H1 (cell line): ENCODE measurements at regions not wholly inside any gene's neighbourhood (a gene's known extent, or its start where the extent isn't known, plus 50 kb on each side); places are given as distances from the start of the nearest gene placed in this dataset.

Source experiments
- CTCF ChIA-PET: fragments of 300-600 bp; sonication (Branson Sonifier 250); formaldehyde crosslinking; loops from one replicate; lab custom pipeline; 2021; ENCODE audit not compliant: partially characterized antibody; lab: Charles Lee
- POLR2A ChIA-PET: fragments of 300-600 bp; sonication (Branson Sonifier 250); formaldehyde crosslinking; loops from one replicate; lab custom pipeline; 2021; ENCODE audit warnings: inconsistent platforms; ENCODE audit not compliant: partially characterized antibody; lab: Charles Lee
- DNase-seq, 2 experiments: peaks; one replicate each; pipeline versions ENCODE4 v3.0.0 to v3.0.0-alpha.2; 2010 to 2022; ENCODE audit warnings: low spot score in 2 of 2, low read depth in 1 of 2, mixed read lengths in 1 of 2
- FAIRE-seq: peaks from 2 replicates; lab custom pipeline; 2011; peaks lifted over from hg19 to GRCh38; lab: Jason Lieb, UNC
- H2AFZ ChIP-seq: 2 replicates; pipeline ENCODE4 v1.8.1; 2012; ENCODE audit warnings: low read length, inconsistent platforms
- H2AK5ac ChIP-seq: 2 replicates; pipeline ENCODE4 v1.6.1; 2013; ENCODE audit warnings: low read depth, low read length
- H2BK120ac ChIP-seq: replicated peaks from 2 replicates; pipeline ENCODE3; 2013; ENCODE audit warnings: low read depth, low read length, inconsistent platforms
- H2BK12ac ChIP-seq: 2 replicates; pipeline ENCODE4 v1.6.1; 2013; ENCODE audit warnings: low read depth, low read length
- H2BK15ac ChIP-seq: 2 replicates; pipeline ENCODE4 v1.6.1; 2013; ENCODE audit warnings: low read length
- H2BK20ac ChIP-seq: 2 replicates; pipeline ENCODE4 v1.6.1; 2013; ENCODE audit warnings: low read length
- H2BK5ac ChIP-seq: 2 replicates; pipeline ENCODE4 v1.6.1; 2013; ENCODE audit warnings: low read depth, low read length
- H3K14ac ChIP-seq: 2 replicates; pipeline ENCODE4 v1.6.1; 2013; ENCODE audit warnings: inconsistent platforms; ENCODE audit not compliant: insufficient read length
- H3K18ac ChIP-seq: 2 replicates; pipeline ENCODE4 v1.6.1; 2013; ENCODE audit warnings: low read length; ENCODE audit errors: extremely low read depth
- H3K23ac ChIP-seq: 2 replicates; pipeline ENCODE4 v1.6.1; 2013; ENCODE audit warnings: inconsistent platforms; ENCODE audit not compliant: insufficient read length
- H3K23me2 ChIP-seq: 2 replicates; pipeline ENCODE4 v1.6.1; 2013; ENCODE audit warnings: low read depth, low read length
- H3K27ac ChIP-seq: 2 replicates; pipeline ENCODE4 v1.6.1; 2011; ENCODE audit warnings: low read depth, low read length, inconsistent platforms
- H3K27me3 ChIP-seq, 4 experiments: replicated peaks in 1 of 4; 1 replicate in 1 of 4; 2 replicates in 3 of 4; pipeline versions ENCODE4 v1.6.1 to v1.8.1; 2011 to 2013; ENCODE audit warnings: low read length in 3 of 4, mild to moderate bottlenecking in 3 of 4, inconsistent platforms in 2 of 4, mixed read lengths in 2 of 4, moderate library complexity in 1 of 4; ENCODE audit not compliant: control insufficient read depth in 3 of 4, insufficient read depth in 3 of 4; ENCODE audit errors: extremely low read depth in 1 of 4
- H3K36me3 ChIP-seq, 4 experiments: 2 replicates each; pipeline versions ENCODE4 v1.6.1 to v1.8.1; 2011 to 2013; ENCODE audit warnings: mild to moderate bottlenecking in 4 of 4, low read length in 3 of 4, moderate library complexity in 2 of 4, control low read depth in 1 of 4, inconsistent platforms in 1 of 4; ENCODE audit not compliant: insufficient read depth in 4 of 4, control insufficient read depth in 2 of 4
- H3K4ac ChIP-seq: replicated peaks from 2 replicates; pipeline ENCODE3; 2013; ENCODE audit warnings: low read length, low read depth, mixed read lengths, inconsistent platforms; ENCODE audit not compliant: insufficient read length
- H3K4me1 ChIP-seq, 4 experiments: replicated peaks in 1 of 4; 1 replicate in 1 of 4; 2 replicates in 3 of 4; pipeline versions ENCODE4 v1.6.1 to v1.8.1; 2011 to 2013; ENCODE audit warnings: low read length in 3 of 4, inconsistent platforms in 2 of 4, mixed read lengths in 1 of 4; ENCODE audit not compliant: insufficient read depth in 4 of 4, control insufficient read depth in 3 of 4
- H3K4me2 ChIP-seq, 2 experiments: 2 replicates each; pipeline versions ENCODE4 v1.6.1 to v1.8.1; 2011 to 2013; ENCODE audit warnings: low read depth in 2 of 2, low read length in 2 of 2, control low read depth in 1 of 2, inconsistent platforms in 1 of 2, mild to moderate bottlenecking in 1 of 2; ENCODE audit not compliant: insufficient read depth in 1 of 2
- H3K4me3 ChIP-seq, 4 experiments: fragments of 200-600, 300-600 bp in 1 of 4; sonication (generic), shearing (Covaris generic), sonication (Bioruptor Twin) in 1 of 4; 2 replicates each; pipeline versions ENCODE4 v1.5.1 to v1.8.1; 2011 to 2016; ENCODE audit warnings: low read length in 4 of 4, low read depth in 3 of 4, control low read depth in 2 of 4, inconsistent platforms in 2 of 4, mild to moderate bottlenecking in 2 of 4, mixed read lengths in 1 of 4, moderate library complexity in 1 of 4; ENCODE audit not compliant: insufficient read depth in 2 of 4; ENCODE audit errors: extremely low read depth in 1 of 4
- H3K56ac ChIP-seq: replicated peaks from 2 replicates; pipeline ENCODE3; 2013; ENCODE audit warnings: low read depth, mild to moderate bottlenecking, mixed read lengths, low read length, inconsistent platforms; ENCODE audit not compliant: insufficient read length
- H3K79me1 ChIP-seq: 2 replicates; pipeline ENCODE4 v1.6.1; 2013; ENCODE audit warnings: low read depth, low read length, control low read depth
- H3K79me2 ChIP-seq, 2 experiments: 2 replicates each; pipeline versions ENCODE4 v1.6.1 to v1.8.1; 2012 to 2013; ENCODE audit warnings: low read length in 2 of 2, mild to moderate bottlenecking in 2 of 2, inconsistent platforms in 1 of 2; ENCODE audit not compliant: insufficient read depth in 2 of 2, control insufficient read depth in 1 of 2
- H3K9ac ChIP-seq, 4 experiments: replicated peaks in 1 of 4; 1 replicate in 1 of 4; 2 replicates in 3 of 4; pipeline versions ENCODE4 v1.6.1 to v1.8.1; 2011 to 2013; ENCODE audit warnings: low read depth in 3 of 4, low read length in 3 of 4, control low read depth in 2 of 4, mild to moderate bottlenecking in 2 of 4, moderate library complexity in 2 of 4, inconsistent platforms in 1 of 4; ENCODE audit errors: extremely low read depth in 1 of 4
- H3K9me3 ChIP-seq, 2 experiments: 2 replicates each; pipeline versions ENCODE4 v1.6.1 to v1.8.1; 2012 to 2013; ENCODE audit warnings: mild to moderate bottlenecking in 2 of 2, moderate library complexity in 2 of 2, control low read depth in 1 of 2, inconsistent platforms in 1 of 2, low read depth in 1 of 2, low read length in 1 of 2, mixed read lengths in 1 of 2; ENCODE audit not compliant: insufficient read depth in 2 of 2
- H4K20me1 ChIP-seq, 2 experiments: replicated peaks in 1 of 2; 2 replicates each; pipeline versions ENCODE3 to v1.8.1; 2011 to 2013; ENCODE audit warnings: inconsistent platforms in 2 of 2, low read length in 2 of 2, mild to moderate bottlenecking in 1 of 2; ENCODE audit not compliant: insufficient read depth in 2 of 2, control insufficient read depth in 1 of 2
- H4K5ac ChIP-seq: 2 replicates; pipeline ENCODE4 v1.6.1; 2013; ENCODE audit warnings: low read length, low read depth, mixed read lengths, inconsistent platforms; ENCODE audit not compliant: insufficient read length
- H4K8ac ChIP-seq: 2 replicates; pipeline ENCODE4 v1.8.0; 2013; ENCODE audit warnings: mild to moderate bottlenecking, moderate library complexity, low read length, inconsistent platforms; ENCODE audit not compliant: insufficient read depth; ENCODE audit errors: extremely low read depth
- H4K91ac ChIP-seq: replicated peaks from 2 replicates; pipeline ENCODE3; 2013; ENCODE audit warnings: low read length, mixed read lengths, inconsistent platforms; ENCODE audit not compliant: insufficient read length
- CHD1 ChIP-seq: IDR thresholded peaks from 2 replicates; pipeline ENCODE4 v1.6.1; 2012; ENCODE audit warnings: low read depth, low read length, improper control_type of control experiment
- CTBP2 ChIP-seq: IDR thresholded peaks from 2 replicates; pipeline ENCODE4 v1.7.0; 2011; ENCODE audit warnings: borderline replicate concordance, mild to moderate bottlenecking, moderate library complexity, mixed read lengths, low read length; ENCODE audit not compliant: insufficient read depth, insufficient read length
- RFX5 ChIP-seq: IDR thresholded peaks from 2 replicates; pipeline ENCODE4 v1.6.1; 2011; ENCODE audit warnings: low read depth, low read length, improper control_type of control experiment, borderline replicate concordance
- SAP30 ChIP-seq: fragments of 300-600 bp; sonication (generic); IDR thresholded peaks from 2 replicates; pipeline ENCODE4 v1.7.1; 2012; ENCODE audit warnings: low read length, moderate library complexity, mild to moderate bottlenecking, inconsistent platforms; ENCODE audit not compliant: insufficient read depth, insufficient replicate concordance
- SP2 ChIP-seq: IDR thresholded peaks from 2 replicates; pipeline ENCODE4 v1.6.1; 2012; ENCODE audit warnings: mild to moderate bottlenecking, low read length, inconsistent platforms
- SUZ12 ChIP-seq: fragments of 200-600 bp; sonication (generic); IDR thresholded peaks from 2 replicates; pipeline ENCODE4 v1.6.1; 2012; ENCODE audit warnings: mild to moderate bottlenecking, inconsistent platforms, low read length, moderate library complexity, mixed read lengths
- whole genome bisulfite sequencing, 2 experiments: shearing (Covaris generic) in 1 of 2; methylation state at CpG; one replicate each; pipeline versions ENCODE4 v1.1.6 to v1.1.7; 2013 to 2015; ENCODE audit warnings: low lambda C conversion rate in 2 of 2, mixed read lengths in 2 of 2, inconsistent platforms in 1 of 2, low coverage in 1 of 2, missing lambda C conversion rate in 1 of 2; ENCODE audit not compliant: insufficient replicate concordance in 2 of 2, insufficient coverage in 1 of 2, insufficient read length in 1 of 2; ENCODE audit errors: extremely low coverage in 1 of 2, missing lambda C conversion rate in 1 of 2; 5-methylcytosine and 5-hydroxymethylcytosine counted together

DNA sequence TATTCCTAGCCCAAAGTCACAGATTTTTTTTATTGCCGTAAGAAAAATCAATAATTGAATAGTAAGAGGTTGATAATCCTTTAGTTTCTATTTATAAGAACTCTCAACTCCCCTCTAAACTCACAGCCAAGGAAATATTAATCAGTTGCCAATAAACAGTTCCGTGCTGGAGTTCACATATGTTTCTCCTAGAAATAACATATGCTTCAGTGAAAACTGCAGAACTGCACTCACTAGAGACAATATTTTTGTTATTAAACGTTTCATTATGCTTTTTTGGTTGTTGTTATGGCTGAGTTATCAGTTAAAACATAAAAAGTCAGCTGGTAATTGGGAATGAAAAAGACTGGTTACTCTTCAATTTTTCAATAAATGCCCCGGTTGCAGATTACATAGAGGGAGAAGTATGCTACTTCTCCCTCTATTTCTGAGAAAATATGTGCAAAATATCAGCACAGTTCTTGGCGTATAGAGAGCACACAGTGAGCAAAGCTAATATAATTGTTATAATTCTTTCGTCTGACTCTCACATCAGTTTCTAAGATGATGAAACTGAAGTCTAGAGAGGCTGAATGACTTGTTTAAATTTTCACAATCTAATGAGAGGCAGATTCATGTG lies 781.2 kb upstream of the GRM7 start:
- 90% methylated on average over 6 of the region's 6 CpGs; no CpG with 5 or more reads in 1 of the 2 experiments for WGBS, 2 experiments
- H2AK5ac ChIP-seq = no peak overlapping the region
- H3K4me1 ChIP-seq = peaks cover 0 to 2% (median 0%) of the 10 kb centered on the region in 4 experiments; a peak in 1 of 7 replicates
- H3K4ac ChIP-seq = no peak overlapping the region
- no peaks in the 10 kb centered on the region for H3K79me2 ChIP-seq
- H2BK12ac ChIP-seq = no peak overlapping the region
- no peaks in the 10 kb centered on the region for H3K79me1 ChIP-seq
- H3K18ac ChIP-seq = no peak overlapping the region
- no peak overlapping the region for H4K8ac ChIP-seq
- H3K9me3 ChIP-seq = no peaks in the 10 kb centered on the region
- DNase-seq (no peak), FAIRE-seq (no peak)
- no peak overlapping the region for H2BK15ac ChIP-seq
- H3K4me2 ChIP-seq = no peak overlapping the region
- no peaks in the 10 kb centered on the region for H3K36me3 ChIP-seq
- CTCF ChIA-PET = no interaction called here
- H3K14ac ChIP-seq = no peak overlapping the region
- H3K56ac ChIP-seq = no peak overlapping the region
- no peak overlapping the region for H2BK5ac ChIP-seq
- no peak overlapping the region for H2BK120ac ChIP-seq
- TF ChIP-seq SP2 = no peak
- TF ChIP-seq SAP30 = no peak
- no peak for TF ChIP-seq CTBP2
- no peak for TF ChIP-seq RFX5
- no peak for TF ChIP-seq CHD1
- TF ChIP-seq SUZ12 = no peak
- H3K23ac ChIP-seq = no peak overlapping the region
- POLR2A ChIA-PET = no interaction called here
- H3K27me3 ChIP-seq = no peaks in the 10 kb centered on the region
- no peak overlapping the region for H3K4me3 ChIP-seq
- no peak overlapping the region for H4K91ac ChIP-seq
- H4K20me1 ChIP-seq = no peaks in the 10 kb centered on the region
- no peak overlapping the region for H4K5ac ChIP-seq
- no peaks in the 10 kb centered on the region for H3K23me2 ChIP-seq
- H2BK20ac ChIP-seq = no peak overlapping the region
- H3K9ac ChIP-seq = no peak overlapping the region
- H2AFZ ChIP-seq = no peak overlapping the region
- H3K27ac ChIP-seq = no peak overlapping the region
